Activated CD4-positive, CD25-positive, alpha-beta regulatory T cell treated with anti-CD3 and anti-CD28 coated beads, Interleukin-2, amount 50 U/mL, for 24 hours (primary cell): ENCODE measurements at regions not wholly inside any gene's neighbourhood (a gene's known extent, or its start where the extent isn't known, plus 50 kb on each side); places are given as distances from the start of the nearest gene placed in this dataset.
"Not testable (repeated sequence)": the region's sequence is repeated elsewhere in the genome, so short reads cannot be mapped to it uniquely, and the experiment has no call there.

Source experiments
- ATAC-seq, 2 donors: fragments of 150-1000 bp; cut with Tn5 transposase; one replicate each; pipeline ENCODE4 v1.10.0; 2021; ENCODE audit warnings: mild to moderate bottlenecking in 1 of 2, moderate library complexity in 1 of 2

DNA sequence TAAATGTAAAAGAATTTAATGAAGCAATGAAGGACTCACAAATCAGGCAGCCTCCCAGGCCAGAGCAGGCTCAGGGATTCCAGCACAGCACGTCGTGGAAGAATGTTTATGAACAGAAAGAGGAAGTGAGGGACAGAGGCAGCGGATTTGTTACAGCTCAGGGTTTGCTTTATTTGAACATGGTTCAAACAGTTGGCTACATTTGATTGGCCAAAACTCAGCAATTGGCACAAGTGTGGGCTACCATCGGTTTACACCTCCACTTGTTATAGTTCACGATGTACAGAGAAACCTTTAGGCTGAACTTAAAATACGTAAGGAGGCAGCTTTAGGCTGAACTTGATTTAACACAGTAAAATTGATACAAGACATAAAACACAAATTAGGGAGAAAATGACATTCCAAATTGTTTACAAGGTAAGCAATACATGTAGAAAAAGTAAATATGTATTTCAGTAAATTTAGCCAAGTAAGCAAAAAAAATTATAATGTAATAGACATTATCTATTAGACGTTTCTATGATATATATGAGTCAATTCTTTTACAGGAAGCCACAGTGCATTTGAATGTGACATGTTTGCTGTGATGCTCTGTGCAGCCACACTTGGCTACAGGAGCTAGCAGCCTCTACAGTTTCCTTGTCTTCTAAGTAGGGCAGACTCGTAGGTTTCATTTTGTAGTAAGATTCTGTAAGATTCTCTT, 126.5 kb downstream of the ADSS2 start:
- peak in 1 of 2 donors; percentile 63 for ATAC-seq

DNA sequence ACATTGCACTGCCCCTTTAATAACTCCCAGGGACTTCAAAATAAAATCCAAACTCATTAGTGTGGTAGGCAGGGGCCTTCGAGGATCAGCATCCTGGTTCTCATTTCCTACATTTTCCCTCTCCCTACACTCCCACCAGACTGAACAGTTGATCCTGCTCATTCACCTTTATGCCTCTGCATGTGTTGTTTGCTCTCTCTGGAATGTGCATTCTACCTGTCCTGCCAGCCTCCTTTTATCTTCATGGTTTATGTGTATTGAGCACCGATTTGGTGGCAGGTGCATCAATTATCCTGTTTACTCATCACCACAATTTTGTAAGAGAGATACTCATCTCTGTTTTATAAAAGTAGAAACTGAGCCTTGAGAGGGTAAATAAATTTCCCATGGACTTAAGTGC, 125.0 kb downstream of the ADSS2 start:
- ATAC-seq = no peak

DNA sequence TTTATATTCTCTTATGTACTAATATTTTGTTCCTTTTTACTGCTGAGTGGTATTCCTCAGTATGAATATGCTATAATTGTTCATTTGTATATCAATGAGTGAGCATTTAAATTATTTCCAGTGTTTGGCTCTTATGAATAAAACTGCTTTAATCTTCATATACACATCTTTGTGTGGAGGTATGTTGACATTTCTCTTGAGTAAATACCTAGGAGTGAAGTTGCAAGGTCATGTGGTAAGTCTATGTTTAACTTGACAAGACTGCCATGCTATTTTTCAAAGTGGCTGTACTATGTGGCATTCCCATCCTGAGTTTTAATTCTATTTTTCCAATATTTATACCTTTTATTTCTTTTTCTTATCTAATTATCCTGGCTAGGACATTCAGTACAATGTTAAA, 124.2 kb downstream of the ADSS2 start:
- ATAC-seq = no peak

DNA sequence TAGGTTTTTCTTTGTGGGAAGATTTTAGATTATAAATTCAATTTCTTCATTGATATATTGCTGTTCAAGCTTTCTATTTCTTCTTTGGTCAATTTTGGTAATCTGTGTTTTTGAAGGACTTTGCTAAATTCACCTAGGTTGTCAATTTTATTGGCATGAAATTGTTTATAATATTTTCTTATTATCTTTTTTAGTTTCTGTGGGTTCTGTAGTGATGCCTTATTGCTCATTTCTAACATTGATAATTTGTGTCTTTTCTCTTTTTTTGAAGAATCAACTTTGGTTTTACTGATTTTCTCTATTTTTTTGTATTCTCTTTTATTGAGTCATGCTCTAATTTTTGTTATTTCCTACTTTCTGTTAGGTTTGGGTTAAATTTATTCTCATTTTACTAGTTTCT, 123.2 kb downstream of the ADSS2 start:
- ATAC-seq = no peak

DNA sequence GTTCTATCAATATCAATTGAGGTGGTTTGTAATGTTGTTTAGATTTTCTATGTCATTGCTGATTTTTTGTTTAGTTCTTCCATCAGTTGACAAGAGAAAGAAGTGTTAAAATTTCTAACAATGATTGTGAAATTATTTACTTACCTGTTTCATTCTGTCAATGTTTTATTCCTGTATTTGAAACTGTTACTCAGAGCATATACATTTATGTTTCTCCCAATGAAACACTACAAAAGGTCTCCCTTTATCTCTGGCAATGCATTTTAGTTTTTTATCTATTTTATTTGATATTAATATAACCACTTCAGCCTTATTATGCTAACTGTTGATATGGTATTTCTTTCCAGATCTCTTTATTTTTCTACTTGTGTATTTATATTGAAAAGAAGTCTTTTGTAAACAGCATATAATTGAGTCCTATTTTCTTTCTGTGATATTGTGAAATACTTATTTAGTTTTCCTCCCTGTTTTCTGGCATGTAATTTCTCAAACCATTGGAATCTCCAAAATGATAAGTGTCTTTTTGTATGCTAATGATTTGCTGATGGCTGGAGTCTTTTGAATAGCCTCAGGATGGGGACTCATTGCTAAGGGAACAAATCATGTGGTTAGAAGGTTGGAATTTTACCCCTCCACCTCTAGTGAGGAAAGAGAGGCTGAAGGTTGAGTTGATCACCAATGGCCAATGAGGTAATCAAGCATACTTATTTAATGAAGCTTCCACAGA, 122.0 kb downstream of the ADSS2 start:
- ATAC-seq = no peak

DNA sequence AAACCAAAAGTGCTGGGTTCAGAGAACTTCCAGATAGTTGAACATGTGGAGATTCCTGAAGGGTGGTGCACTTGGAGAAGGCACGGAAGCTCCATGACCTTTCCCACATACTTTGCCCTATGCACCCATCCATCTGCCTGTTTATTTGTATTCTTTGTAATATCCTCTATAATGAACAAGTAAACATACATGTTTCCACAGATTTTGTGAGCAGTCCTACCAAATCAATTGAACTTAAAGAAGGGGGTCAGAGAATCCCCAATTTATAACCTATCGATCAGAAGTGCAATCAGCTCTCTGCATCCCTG, 121.4 kb downstream of the ADSS2 start:
- ATAC-seq = no peak

DNA sequence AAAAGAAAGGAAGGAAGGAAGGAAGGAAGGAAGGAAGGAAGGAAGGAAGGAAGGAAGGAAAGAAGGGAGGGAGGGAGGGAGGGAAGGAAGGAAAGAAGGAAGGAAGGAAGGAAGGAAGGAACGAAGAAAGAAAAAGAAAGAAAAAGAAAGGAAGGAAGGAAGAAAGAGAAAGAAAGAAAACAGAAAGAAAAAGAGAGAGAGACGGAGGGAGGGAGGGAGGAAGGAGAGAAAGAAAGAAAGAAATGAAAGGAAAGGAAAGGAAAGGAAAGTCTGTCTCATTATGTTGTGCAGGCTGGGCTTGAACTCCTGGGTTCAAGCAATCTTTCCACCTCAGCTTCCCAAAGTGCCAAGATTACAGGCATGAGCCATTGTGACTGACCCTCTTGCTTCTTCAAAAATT, 118.9 kb downstream of the ADSS2 start:
- ATAC-seq = not testable (repeated sequence)

DNA sequence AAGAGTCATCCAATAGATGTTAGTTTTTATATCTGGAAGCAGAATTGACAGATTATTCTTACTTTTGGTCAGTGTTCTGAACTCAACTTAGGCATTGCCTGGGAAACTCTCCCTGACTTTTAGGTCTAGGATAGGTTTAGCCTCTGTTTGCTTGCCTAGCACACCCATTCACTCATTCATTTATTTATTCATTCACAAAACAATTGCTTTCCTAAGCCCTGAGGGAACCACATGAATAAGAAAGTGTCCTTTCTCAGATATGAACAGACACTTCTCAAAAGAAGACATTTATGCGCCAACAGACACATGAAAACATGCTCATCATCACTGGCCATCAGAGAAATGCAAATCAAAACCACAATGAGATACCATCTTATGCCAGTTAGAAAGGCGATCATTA, 117.4 kb downstream of the ADSS2 start:
- ATAC-seq = not testable (repeated sequence)

DNA sequence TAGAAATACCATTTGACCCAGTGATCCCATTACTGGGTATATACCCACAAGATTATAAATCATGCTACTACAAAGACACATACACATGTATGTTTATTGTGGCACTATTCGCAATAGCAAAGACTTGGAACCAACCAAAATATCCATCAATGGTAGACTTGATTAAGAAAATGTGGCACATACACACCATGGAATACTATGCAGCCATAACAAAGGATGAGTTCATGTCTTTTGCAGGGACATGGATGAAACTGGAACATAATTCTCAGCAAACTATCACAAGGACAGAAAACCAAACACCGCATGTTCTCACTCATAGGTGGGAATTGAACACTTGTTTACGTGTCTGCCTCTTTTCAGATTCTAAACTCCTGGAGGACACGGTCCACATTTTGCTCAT, 116.9 kb downstream of the ADSS2 start:
- not testable (repeated sequence) for ATAC-seq

DNA sequence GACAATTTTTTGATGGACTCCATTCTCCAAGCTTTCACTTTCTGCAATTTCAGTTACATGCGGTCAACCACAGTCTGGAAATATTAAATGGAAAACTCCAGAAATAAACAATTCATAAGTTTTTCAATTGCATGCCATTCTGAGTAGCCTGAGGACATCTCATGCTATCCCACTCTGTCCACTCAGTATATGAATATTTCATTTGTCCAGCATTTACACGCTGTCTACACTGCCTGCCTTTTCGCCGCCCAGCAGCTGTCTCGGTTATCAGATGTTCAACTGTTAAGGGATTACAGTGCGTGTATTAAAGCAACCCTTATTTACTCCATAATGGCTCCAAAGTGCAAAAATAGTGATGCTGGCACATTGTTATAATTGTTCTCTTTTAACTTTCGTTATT, 116.3 kb downstream of the ADSS2 start:
- no peak for ATAC-seq

DNA sequence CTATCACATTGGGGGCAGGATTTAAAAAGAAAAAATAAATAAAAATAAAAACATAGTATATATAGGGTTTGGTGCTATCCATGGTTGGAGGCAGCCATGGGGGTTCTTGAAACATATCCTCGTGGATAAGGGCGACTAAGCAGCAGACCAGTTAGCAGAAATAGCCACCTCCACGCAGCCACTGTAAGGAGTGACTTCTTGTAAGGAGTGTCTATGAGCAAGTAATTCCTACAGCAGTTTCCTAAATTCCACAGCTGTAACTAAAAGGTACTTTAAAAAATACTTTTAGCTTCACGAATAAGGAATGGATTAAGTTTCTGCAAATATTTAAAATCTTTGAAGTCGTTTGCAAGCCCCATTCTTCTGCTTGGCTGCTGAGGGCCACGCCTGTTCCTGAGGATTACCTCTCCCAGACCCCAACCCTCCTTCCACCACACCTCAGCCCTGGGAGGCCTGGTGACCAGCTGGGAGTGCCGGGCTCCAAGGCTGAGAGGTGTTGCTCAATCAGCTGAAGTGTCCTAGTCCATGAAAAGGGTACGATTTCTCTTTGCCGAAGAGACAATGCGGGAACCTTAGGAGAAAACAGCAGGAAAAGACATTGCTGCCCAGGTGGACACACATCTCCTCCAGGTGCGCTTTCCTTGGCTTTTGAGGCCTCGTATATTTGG, 115.3 kb downstream of the ADSS2 start:
- ATAC-seq = no peak

DNA sequence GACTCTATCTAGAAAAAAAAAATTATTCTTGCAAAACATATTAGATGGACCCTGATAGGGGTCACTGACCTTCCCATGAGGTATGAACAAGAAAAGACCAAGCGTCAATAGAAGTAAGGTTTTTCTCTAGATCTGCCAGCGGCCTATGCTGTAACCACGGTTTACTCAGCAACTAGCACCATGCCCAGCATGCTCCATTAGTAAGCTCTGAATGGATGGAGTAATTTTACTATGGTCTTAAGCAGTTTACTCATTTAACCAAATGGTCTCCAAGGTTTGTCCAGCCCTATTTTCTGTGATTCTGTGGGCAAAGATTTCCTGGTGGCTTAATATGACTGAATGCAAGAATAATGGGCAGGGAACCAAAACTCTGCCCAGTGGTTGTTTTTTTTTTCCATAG, 113.9 kb downstream of the ADSS2 start:
- ATAC-seq = no peak

DNA sequence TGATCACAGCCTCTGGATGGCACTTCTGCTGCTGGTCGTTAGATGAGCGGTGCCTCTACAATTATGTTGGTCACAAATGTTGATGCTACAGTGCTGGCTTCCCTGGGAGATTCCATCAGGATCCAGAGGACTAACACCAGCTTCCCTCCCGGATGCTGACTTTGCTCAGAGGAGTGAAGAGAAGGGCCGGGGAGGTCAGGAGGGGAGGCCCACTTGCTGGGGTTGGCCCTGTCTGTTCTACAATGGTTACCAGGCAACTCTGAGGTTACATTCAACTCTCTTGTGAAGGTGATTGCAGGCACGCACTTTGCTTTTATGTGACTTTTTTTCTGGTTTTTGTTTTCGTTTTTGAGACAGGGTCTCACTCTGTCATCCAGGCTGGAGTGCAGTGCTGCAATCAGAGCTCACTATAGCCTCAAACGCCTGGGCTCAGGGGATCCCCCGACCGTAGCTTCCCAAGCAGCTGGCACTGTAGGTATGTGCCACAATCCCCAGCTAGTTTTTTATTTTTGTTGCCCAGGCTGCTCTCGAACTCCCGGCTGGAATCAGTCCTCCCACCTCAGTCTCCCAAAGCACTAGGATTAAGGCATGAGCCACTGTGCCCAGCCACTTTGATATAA, 112.5 kb downstream of the ADSS2 start:
- ATAC-seq = no peak

DNA sequence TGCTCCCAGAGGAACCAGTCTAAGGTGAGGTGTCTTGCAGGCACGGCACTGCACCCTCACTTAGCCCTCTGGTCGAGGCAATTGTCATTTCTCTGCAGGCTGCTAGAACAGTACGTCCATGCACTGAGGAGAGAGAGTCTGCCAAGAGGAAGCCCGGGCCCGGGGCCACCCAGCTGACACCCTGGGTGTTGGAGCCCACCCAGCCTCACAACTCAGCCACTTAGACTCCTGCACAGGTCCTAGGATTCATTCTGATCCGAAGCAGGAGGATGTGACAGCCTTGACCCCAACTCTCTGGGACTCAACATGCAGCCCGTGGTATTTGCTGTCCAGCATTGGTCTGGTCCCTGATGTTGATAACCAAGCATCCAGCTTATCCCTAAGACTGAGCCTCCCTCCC, 111.9 kb downstream of the ADSS2 start:
- no peak for ATAC-seq

DNA sequence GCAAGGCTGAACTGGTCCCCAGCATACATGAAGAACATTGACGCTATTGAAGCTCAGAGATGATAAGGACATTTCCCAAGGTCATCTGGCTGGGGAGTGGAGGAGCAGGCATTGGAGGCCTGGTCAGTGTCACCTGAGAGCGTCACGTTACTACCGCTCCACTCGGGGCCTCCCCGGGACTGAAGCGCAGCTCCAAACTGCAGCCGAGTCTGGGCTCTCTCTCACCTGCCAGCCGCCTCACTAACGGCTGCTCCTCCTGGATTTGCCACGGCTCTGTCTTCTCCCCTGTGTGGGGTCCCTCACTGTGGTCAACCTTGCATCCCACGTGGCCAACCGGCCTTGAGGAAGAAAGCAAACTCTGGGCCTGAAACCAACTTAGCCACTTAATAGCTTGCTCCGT, 111.3 kb downstream of the ADSS2 start:
- ATAC-seq = no peak

DNA sequence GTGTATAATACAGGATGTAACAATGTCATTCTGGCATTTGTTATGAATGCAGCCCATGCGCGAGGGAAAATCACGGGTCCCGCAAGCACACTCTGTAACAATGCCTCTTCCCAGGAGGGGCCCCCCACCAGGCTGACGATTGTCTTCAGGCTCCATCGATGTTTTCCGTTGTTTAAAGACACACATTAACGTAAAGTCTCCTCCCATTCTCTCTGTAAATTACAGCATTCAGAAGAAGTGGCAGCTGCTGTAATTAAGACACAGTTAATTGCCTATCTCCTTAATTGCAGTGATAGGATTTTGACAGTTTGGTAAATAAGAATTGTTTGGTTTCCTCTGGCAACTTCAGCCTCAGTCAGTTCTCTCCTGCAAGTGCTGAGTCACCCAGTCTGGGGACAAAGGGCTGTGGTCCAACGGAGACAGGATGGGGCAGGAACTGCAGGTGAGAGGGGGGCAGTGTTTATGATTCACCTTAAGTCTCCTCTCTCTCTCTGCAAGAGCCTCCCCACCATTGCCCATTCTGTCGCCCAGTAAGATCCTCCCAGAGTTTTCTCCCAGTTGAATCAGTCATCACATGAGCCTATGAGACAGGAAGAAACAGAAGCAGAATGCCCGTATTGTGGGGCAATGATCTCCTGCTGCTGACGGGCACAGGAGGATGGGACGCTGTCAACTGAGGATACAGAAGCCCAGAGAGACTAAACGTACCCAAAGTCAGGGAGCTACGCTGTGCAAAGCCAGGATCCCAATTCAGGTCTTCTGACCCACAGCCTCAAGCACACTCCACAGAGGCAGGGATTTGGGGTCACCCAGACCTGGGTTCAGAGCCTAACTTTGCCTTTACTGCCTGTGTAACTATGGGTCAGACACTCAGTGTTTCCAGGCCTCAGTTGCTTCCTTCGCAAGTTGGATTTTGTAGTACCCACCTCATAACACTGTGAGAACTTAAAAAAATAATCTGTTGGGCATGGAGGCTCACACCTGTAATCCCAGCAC, 110.0 kb downstream of the ADSS2 start:
- ATAC-seq = peak in 1 of 2 donors; percentile 70

DNA sequence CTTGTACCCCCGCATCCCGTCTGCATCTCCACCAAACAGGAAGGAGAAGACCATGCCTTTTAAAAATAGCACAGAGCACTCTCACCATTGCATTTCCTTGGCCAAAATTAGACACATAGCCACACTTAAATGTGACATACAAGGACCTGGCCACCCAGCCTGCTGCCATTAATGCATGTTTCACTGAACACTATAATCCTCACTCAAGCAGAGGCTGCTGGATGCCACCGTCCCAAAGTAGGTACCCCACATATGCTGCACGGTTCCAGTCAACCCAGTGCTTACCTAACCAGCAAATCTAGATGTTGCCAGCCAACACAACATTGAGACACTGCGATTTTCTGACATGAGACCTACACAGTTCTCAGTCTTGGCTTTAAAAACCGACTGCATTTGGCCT, 107.7 kb downstream of the ADSS2 start:
- no peak for ATAC-seq

DNA sequence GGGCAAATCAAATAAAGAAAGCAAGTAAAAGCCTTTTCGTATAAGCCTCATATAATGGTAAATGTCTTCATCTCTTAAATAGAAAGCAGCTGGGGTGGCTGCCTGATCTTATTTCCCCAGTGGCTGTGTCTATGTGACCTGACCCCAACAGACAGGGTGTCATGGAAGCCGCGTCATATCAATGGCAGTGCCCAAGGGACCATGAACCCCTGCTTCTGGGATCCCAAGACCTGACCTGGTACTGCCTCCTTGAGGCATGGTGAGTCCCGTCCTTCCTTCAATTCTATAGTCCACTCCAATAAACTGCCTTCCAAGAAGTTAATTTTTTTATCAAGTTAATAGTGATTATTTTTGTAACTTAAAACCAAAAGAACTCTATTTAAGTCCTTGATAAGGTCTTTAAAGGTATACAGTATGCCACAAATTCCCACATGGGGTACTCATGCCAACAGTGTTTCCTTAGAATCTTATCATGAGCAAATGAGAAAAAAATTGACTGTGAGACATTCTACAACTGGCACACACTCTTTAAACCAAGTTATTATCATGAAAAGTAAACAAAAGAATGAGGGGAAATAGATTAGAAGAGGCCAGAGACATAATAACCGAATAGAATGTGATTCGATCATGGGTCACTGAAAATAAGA, 104.6 kb downstream of the ADSS2 start:
- no peak for ATAC-seq

DNA sequence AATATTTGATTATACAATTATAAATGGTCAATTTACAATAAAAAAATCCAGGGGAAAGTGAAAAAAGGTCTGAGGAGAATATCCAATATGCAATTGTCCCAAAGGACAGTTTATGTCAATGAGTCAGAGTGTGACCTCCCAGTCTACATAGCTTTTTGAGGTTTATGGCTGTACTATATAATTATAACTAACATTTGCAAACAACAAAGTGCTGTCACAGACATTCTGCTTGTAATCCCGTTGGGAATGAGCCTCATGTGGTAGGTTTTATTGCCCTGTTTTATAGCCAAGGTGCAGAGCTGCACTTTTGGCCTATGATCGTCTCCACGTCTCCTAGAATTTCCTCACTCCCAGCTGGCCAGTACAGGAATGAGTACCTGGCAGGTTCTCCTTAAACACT, 103.8 kb downstream of the ADSS2 start:
- no peak for ATAC-seq

DNA sequence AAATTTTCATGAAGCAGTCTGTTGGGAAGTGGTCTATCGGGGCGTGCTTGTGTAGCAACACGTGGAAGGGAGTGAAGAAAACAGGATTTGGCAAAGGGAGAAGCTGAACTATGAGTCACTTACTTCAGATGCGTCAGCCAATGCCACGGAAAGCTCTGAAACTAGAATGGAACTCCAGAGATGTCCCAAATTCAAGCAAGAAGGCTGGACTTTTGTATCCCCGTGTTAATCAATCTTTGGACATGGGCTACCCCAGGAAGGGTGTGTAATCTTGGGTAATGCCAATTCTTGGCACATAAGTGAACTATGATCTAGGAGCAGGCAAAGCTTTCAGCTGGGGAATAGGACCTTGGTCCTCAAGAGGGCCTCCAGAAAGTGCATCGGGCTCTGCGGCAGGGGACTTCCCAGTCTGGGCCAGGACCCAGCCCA, 102.6 kb downstream of the ADSS2 start:
- no peak for ATAC-seq

DNA sequence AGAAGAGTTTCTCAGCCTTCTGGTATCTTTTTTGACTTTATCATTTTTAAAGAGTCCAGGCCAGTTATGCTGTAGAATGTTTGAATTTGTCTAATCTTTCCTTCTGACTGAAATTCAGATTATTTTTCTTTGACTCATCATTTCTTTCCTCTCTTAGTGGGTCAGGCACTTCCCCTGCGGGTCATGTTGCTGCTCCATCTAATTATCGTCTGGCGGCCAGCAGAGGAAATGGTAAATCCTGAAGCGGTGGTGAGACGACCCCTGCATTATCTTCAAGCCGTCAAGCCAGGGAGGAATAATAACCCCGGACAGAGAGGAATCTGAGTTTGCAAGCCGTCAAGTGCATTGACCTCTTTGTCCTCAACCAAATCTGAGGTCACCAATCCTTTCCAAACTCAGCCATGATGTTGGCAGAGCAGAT, 102.1 kb downstream of the ADSS2 start:
- peak in 1 of 2 donors; percentile 33 for ATAC-seq

DNA sequence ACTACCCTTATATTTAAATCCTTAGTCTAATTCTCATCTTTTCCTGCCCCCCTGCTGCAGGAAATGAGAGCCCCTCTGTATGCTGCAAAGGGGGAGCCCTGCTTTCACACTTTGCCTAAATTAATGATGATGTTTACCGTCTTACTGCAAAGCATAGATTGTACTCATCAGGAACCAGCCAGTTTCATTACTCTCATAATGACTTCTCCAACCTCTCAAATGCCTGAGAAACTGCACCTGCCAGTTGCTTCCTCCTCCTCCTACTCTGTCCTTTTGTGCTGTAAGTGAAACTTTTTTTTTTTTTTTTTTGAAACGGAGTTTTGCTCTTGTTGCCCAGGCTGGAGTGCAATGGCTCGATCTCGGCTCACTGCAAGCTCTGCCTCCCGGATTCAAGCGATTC, 101.7 kb downstream of the ADSS2 start:
- peak; percentile 21 to 52 for ATAC-seq
